ELF-1 (cell line): ENCODE measurements at regions not wholly inside any gene's neighbourhood (a gene's known extent, or its start where the extent isn't known, plus 50 kb on each side); places are given as distances from the start of the nearest gene placed in this dataset.
A peak's percentile ranks its signal among the peaks of the same experiment; 100 is the strongest.
"Not testable (repeated sequence)": the region's sequence is repeated elsewhere in the genome, so short reads cannot be mapped to it uniquely, and the experiment has no call there.

Source experiments
- DNase-seq: peaks from one replicate; pipeline ENCODE4 v3.0.0-alpha.2; 2016; ENCODE audit warnings: low read depth, low spot score

- DNase-seq, result no peak
These were observed 102.0 kb downstream of the HNMT start for GRCh38 chr2:138066139-138066806.

- DNase-seq, result no peak
These were observed 102.6 kb downstream of the HNMT start for GRCh38 chr2:138066841-138067240.

- not testable (repeated sequence) for DNase-seq
These were observed 104.4 kb downstream of the HNMT start for GRCh38 chr2:138068669-138069068.

- DNase-seq, result peak; percentile 82
These were observed 106.9 kb downstream of the HNMT start for GRCh38 chr2:138071042-138071719.

DNA sequence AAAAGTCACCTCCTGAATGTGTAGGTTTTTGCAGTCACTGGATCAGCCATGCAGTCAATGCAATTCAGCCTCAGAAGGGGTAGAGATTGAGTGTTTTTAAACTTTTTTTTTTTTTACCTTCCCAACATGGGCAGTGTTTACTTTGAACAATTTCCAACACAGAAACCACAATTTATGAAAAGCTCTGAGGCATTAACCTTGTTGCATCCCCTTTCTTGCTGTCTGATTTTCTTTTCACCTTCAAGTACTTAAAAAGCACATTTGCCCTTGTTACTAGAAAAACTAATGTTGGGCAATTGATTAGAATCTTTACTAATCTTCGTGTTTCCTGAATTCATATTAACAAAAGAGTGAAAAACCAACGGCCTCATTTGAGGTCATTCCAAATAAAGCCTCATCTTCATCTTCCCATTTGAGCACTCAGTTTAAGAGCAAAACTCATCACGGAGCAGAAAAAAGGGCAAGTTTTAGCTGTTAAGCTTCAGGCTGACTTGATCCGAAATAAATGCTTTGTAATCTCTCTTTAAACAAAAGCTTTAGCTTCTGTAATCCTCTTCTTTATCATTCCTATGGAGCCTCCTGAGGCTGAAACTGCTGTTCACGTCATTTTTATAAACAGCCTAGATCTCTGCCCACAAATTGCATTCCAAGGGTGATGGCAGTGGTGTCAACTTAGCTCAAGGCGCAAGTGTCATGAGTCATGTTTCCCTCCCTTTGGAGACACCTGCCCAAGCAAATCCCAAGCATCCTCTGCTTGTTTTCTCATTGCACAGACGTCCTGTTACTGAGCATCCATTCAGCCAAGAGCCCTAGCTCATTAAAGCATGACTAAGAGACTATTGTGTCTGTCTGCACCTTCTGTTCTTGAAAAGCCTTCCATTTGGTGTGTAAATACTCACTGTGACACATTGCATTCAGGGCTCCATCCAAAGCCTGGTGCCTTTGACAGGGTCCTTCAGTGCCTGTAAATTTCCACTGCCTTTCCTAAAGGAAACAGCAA lies 107.7 kb downstream of the HNMT start:
- peak; percentile 65 for DNase-seq

- DNase-seq, result no peak
These were observed 113.9 kb downstream of the HNMT start for GRCh38 chr2:138078153-138078552.

DNA sequence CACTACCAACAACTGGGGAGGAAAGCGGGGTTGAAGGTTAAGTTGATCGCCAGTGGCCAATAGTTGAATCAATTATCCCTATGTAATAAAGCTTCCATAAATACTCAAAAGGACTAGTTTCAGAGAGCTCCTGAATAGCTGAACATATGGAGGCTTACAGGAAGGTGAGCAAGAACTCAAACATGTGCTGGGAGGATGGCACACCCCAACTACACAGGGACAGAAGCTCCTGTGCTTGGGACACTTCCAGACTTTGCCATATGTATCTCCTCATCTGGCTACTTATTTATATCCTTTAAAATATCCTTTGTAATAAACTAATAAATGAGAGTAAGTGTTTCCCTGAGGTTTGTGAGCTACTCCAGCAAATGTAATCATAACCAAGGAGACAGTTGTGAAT lies 115.7 kb downstream of the HNMT start:
- DNase-seq, result no peak

- no peak for DNase-seq
These were observed 117.2 kb downstream of the HNMT start for GRCh38 chr2:138081225-138082073.

GRCh38 chr2:138084206-138084605 lies 119.9 kb downstream of the HNMT start:
- no peak for DNase-seq

DNA sequence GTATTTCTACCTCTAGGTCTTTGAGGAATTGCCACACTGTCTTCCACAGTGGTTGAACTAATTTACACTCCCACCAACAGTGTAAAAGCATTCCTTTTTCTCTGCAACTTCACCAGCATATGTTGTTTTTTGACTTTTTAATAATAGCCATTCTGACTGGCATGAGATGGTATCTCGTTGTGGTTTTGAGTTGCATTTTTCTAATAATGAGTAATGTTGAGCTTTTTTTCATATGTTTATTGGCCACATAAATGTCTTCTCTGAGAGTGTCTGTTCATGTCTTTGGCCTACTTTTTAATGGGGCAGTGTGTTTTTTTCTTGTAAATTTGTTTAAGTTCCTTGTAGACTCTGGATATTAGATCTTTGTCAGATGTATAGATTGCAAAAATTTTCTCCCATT lies 121.2 kb downstream of the HNMT start:
- DNase-seq, result not testable (repeated sequence)

DNA sequence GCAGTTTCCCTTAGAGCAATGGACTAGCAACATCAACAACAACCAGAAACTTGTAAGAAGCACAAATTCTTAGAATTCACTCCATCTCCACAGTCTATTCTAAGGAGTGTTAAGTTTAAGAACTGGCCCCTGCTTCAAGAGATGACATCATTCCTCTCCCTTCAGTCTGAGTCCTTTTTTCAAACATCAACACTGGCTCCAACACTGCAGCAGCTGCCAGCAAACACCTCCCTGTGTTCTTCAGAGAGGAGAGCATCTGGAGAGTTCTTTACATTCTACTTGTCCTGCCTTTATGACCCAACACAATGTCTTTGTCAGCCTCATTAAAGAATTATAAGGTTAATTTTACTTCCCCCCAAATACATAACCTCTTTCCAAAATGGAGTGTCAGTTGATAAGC lies 122.3 kb downstream of the HNMT start:
- DNase-seq, result no peak

DNA sequence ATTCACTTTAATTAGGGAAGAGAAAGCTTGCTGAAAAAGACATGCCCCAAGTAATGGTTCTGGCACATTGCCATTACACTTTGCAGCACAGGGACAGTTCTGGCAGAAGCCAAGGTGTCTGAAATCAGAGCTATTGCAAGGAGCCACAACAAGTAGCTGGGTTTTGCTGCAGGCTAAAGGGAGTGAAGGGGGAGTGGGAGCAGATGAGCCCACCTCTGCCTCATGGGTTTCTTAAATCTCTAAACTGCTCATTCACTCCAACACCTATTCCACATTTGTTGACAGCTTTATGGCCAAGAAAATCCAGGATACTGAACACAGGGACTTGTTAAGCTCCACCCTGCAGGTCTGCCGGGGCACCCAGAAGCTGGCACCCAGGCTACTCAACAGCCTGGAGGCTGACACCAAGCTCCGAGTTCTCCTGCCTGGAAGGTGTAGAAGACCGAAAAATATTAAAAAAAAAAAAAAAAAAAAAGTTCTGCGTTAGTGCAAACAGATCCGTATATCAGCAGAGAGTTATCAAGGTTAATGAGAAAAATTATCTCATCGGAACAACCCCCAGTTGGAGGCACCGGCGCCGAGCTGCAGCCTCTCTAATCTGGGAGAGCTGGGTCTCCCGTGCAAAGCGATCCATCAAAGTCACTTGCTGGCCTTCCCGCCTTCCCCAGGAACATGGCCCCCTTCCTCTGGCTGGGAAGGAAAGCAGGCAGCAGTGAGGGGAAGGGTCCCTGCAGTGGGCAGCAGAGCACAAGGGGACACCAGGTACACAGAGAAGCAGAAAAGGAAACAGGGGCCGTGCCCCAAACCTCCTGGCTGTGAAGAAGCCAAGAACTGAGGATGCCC lies 123.7 kb downstream of the HNMT start:
- peak; percentile 64 for DNase-seq

DNA sequence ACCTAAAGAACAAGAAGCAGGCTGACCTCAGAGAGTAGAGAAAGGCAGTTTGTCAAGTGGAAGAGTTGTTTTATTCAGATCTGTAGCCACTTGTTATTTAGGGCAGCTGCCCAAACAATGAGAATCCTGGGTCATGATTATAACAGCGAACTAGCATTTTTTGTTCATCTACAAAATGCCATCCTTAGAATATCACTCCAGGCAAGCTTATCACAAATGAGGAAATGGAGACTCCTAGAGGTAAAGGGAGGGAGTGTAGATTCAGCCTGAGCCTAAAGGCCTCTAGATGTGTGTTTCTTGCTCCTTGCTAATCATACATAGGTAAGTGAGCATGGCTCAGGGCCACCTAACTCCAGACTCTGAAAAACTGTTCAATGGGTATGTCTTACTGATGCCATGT lies 126.1 kb downstream of the HNMT start:
- DNase-seq, result peak; percentile 24

DNA sequence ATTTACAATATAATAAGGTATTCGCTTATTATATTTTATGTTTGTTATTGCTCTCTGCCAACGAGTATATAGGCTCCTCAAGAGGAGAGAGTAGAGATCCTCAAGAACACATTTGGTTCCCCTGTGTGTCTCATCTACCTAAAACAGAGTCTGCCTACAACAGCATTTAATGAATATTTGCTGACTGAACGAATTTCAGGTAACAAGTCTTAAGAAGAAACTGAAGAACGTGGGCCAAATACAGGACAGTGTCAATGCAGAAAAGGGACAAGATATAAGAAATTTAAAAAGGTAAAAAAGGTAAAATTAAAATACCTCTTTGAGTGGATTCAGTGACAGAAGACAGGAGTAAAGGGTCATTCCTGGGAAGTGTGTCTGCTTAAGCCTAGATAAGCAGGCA lies 129.2 kb downstream of the HNMT start:
- no peak for DNase-seq

DNA sequence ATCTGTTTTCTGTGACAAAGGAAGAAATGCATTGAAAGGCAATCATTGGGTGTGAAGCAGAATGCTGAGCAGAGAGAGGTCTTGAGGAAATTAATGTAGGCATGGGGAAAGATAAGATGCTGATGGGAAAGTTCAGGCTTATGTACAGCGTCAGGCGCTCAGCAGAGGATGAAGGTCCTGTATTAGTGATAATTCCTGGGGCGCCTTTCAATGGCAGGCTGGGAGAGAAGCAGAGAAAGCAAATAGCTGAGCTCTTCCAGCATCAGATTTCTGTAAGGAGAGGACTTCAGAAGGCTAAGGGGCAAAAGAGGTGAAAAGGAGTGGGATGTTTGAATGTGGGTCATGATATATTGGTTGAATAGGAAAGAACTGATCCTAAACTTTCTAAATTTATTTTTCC lies 129.8 kb downstream of the HNMT start:
- no peak for DNase-seq

GRCh38 chr2:138095336-138095735 lies 131.1 kb downstream of the HNMT start:
- DNase-seq, result no peak

DNA sequence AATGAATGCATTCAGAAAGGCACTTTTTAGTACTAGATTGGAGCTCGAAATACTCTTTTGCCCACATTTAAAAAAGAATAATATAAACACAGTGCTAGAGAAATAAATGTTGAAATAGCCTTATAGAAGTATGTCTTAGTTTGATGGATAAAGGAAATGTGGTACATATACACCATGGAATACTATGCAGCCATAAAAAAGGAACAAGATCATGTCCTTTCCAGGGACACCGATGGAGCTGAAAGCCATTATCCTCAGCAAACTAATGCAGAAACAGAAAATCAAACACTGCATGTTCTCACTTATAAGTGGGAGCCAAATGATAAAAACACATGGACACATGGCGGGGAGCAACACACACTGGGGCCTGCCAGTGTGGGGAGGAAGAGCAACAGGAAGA lies 135.0 kb downstream of the HNMT start:
- DNase-seq, result not testable (repeated sequence)

- no peak for DNase-seq
These were observed 137.4 kb downstream of the HNMT start for GRCh38 chr2:138101718-138102117.

GRCh38 chr2:138102664-138103063 lies 138.4 kb downstream of the HNMT start:
- DNase-seq, result no peak

DNA sequence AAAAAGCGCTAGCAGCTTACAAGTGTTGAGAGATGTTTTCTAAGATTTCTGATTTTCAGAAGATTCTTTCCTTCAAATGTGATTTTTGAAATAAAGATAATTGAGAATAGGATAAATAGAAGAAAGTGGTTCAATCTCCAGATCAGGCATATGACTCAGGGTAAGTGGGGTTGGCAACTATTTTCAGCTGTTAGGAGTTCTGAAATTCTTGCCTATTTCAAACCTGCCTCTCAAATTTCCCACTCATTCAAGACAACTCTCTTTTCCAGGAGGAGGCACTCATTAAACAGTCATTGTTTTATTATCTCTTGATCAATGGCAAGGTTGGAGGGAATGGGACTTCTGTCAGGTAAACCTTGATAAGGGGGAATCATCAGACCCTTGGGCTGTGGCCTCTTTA lies 138.9 kb downstream of the HNMT start:
- DNase-seq, result no peak
